Stomach smooth muscle (tissue), 2 donors: ENCODE measurements at regions not wholly inside any gene's neighbourhood (a gene's known extent, or its start where the extent isn't known, plus 50 kb on each side); places are given as distances from the start of the nearest gene placed in this dataset.

Source experiments
- H3K27ac ChIP-seq: one replicate; pipeline ENCODE4 v1.7.0; 2013; ENCODE audit warnings: mild to moderate bottlenecking, low read length, inconsistent platforms
- H3K27me3 ChIP-seq, 2 donors: one replicate each; pipeline ENCODE4 v1.7.0; 2013; ENCODE audit warnings: low read length in 2 of 2; ENCODE audit not compliant: insufficient read depth in 2 of 2, control insufficient read depth in 1 of 2
- H3K36me3 ChIP-seq, 2 donors: one replicate each; pipeline ENCODE4 v1.7.0; 2013; ENCODE audit warnings: low read length in 2 of 2; ENCODE audit not compliant: control insufficient read depth in 2 of 2, insufficient read depth in 2 of 2
- H3K4me1 ChIP-seq: one replicate; pipeline ENCODE4 v1.7.0; 2013; ENCODE audit warnings: low read length; ENCODE audit not compliant: control insufficient read depth, insufficient read depth
- H3K4me3 ChIP-seq, 2 donors: one replicate each; pipeline ENCODE4 v1.7.0; 2013; ENCODE audit warnings: low read length in 2 of 2
- H3K9ac ChIP-seq, 2 donors: one replicate each; pipeline ENCODE4 v1.7.0; 2013; ENCODE audit warnings: low read length in 2 of 2, mild to moderate bottlenecking in 1 of 2
- H3K9me3 ChIP-seq, 2 donors: one replicate each; pipeline ENCODE4 v1.7.0; 2013; ENCODE audit warnings: low read length in 2 of 2; ENCODE audit not compliant: control insufficient read depth in 2 of 2
- donor health status: healthy.
- donor health status: Pancreatic carcinoma.

DNA sequence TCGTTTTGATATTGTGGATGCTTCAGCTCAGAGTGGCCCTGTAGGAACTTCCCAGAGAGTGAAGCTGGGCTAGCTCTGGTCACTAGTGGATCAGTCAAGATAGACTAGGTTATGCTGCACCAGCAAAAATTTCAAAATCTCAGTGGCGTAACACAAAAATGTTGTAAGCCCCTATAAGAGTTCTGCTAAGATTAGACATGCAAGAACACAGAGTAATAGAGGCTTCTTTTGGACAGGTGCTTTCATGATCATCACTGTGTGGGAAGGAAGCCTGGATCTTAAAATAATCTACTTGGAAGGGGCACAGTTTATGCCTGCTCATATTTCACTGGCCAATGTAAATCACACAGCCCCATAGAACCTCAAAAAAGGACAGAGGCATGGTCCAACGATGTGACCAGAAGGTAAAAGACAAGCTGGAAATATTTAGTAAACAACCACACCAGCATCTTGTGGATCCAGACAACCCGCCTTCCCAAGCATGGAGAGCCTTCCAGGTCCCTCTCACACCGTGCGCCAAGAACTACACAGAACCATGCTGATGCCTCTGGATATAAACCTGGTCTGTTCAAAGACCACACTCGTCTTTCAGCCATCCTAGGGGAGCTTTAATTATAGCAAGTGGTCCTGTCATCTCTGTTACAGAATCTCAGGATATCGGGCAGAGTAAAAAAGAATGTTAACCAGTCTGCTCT is 554.3 kb downstream of the EPHB1 start:
- H3K9me3 ChIP-seq, result no peaks in the 10 kb centered on the region
- no peak overlapping the region for H3K27ac ChIP-seq
- no peak overlapping the region for H3K9ac ChIP-seq
- H3K36me3 ChIP-seq, result no peaks in the 10 kb centered on the region
- no peak overlapping the region for H3K4me3 ChIP-seq
- H3K4me1 ChIP-seq, result no peaks in the 10 kb centered on the region
- H3K27me3 ChIP-seq, result peaks cover 0 to 2% of the 10 kb centered on the region in 2 donors

DNA sequence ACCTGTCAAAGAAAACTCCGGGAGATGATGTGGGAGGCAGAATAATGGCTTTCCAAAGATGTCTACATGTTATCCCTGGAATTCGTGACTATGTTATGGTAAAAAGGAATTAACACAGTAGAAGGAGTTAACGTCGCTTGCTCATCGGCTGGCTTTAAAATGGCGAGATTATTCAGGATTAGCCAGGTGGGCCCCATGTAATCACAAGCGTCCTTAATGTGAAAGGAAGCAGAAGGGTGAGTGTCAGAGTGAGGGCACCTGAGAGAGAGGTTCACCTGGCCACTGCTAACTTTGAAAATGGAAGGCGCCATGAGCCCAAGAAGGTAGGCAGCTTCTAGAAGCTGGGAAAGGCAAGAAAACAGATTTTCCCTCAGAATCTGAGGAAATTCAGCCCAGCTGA is 557.2 kb downstream of the EPHB1 start:
- Histone ChIP-seq H3K4me3 (no peak overlapping the region), H3K27ac (no peak overlapping the region), H3K9ac (no peak overlapping the region), H3K4me1 (no peaks in the 10 kb centered on the region), H3K36me3 (no peaks in the 10 kb centered on the region), H3K9me3 (no peaks in the 10 kb centered on the region), H3K27me3 (peaks cover 0 to 2% of the 10 kb centered on the region in 2 donors)

GRCh38 chr3:135362889-135363288 is 567.8 kb downstream of the EPHB1 start:
- Histone ChIP-seq H3K9ac (no peak overlapping the region), H3K27ac (no peak overlapping the region), H3K9me3 (no peaks in the 10 kb centered on the region), H3K4me1 (no peaks in the 10 kb centered on the region), H3K4me3 (no peak overlapping the region), H3K27me3 (no peaks in the 10 kb centered on the region), H3K36me3 (no peaks in the 10 kb centered on the region)

DNA sequence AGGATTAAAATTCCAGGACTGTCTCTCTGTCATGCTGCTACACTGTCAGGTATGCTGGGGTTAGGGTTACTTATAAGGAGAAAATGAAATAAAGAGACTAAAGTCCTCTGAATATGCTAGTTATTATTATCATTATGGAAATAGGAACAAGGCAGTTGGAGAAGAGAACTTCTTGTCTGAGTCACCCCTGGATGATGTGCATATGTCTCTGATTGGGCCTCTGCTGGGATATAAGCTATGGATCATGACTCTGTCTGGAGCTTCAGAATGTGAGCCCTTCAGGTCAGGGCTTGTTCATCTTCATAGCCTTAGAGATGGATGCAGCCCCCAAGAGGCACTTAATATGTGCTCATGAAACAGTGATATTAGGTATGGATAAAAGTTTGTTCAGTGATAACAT is 569.6 kb downstream of the EPHB1 start:
- no peaks in the 10 kb centered on the region for H3K36me3 ChIP-seq
- no peak overlapping the region for H3K27ac ChIP-seq
- H3K4me1 ChIP-seq, result no peaks in the 10 kb centered on the region
- H3K9ac ChIP-seq, result no peak overlapping the region
- H3K9me3 ChIP-seq, result no peaks in the 10 kb centered on the region
- no peak overlapping the region for H3K4me3 ChIP-seq
- H3K27me3 ChIP-seq, result no peaks in the 10 kb centered on the region

DNA sequence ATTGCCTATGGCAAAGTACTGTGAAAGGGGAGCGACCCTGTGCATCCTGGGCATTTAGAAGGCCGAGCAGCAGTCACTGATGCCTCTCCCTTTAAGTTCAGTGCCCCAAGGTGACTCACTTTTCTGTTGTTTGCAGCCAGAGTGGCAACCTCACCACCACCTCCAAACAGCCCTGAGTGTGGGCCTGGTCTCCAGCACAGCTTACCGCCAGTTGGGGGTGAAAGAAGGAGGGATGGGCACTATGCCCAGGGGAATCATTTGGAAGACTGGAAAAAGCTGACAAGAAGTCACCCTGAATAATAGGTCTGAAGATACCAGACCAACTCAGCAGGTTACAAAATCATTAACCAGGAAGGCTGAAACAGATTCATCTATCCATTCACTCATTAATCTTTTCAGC is 571.8 kb downstream of the EPHB1 start:
- H3K4me3 ChIP-seq, result no peak overlapping the region
- no peak overlapping the region for H3K9ac ChIP-seq
- no peaks in the 10 kb centered on the region for H3K36me3 ChIP-seq
- no peaks in the 10 kb centered on the region for H3K27me3 ChIP-seq
- no peak overlapping the region for H3K27ac ChIP-seq
- no peaks in the 10 kb centered on the region for H3K4me1 ChIP-seq
- H3K9me3 ChIP-seq, result no peaks in the 10 kb centered on the region

DNA sequence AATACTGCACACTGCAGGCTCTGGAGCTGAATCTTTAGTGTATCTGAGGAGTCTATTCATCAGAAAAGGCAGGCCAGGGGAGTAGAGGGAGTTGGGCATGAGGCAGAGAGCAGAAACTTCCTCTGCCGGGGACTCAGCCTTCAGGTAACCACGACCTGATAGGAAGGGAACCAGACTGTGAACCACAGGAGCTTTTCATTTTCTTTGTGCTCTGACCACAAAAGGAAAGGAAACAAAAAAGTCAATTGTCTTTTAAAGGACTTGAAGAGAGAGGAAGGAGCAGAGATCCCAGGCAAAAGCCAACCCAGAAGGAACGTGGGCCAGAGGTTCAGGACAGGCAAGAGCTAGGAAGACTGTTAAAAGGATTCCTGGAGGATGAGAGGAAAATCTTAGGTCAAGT is 573.3 kb downstream of the EPHB1 start:
- Histone ChIP-seq H3K27me3 (no peaks in the 10 kb centered on the region), H3K4me1 (no peaks in the 10 kb centered on the region), H3K9me3 (peaks cover 0 to under 1% of the 10 kb centered on the region in 2 donors), H3K27ac (no peak overlapping the region), H3K4me3 (no peak overlapping the region), H3K36me3 (no peaks in the 10 kb centered on the region), H3K9ac (no peak overlapping the region)

DNA sequence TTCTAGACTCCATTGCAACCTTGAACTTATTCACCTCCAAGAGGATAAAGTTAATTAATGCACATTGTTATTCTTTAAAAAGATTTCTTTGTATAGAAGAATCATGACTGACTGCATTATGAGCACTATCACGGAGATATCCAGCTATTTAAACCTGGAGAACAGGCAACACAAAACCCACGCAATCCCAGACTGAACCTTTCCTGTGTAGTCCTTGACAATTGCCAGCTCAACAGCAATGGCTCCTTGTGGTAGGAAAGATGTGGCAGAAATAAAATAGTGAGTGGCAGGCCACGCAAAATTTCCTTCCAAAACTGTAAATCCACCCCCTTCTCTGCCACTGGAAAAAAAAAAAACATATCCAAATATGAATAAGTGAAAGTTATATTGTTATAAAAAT is 573.7 kb downstream of the EPHB1 start:
- peaks cover 0 to 2% of the 10 kb centered on the region in 2 donors for H3K9me3 ChIP-seq

GRCh38 chr3:135374571-135374970 is 579.5 kb downstream of the EPHB1 start:
- Histone ChIP-seq H3K4me1 (no peaks in the 10 kb centered on the region), H3K27me3 (no peaks in the 10 kb centered on the region), H3K4me3 (no peak overlapping the region), H3K9me3 (peaks cover 0 to 2% of the 10 kb centered on the region in 2 donors), H3K36me3 (no peaks in the 10 kb centered on the region), H3K9ac (no peak overlapping the region), H3K27ac (no peak overlapping the region)

More for the DNA sequence above, 573.7 kb downstream of the EPHB1 start:
- Histone ChIP-seq H3K27ac (no peak overlapping the region), H3K4me1 (no peaks in the 10 kb centered on the region), H3K27me3 (no peaks in the 10 kb centered on the region), H3K9ac (no peak overlapping the region), H3K36me3 (no peaks in the 10 kb centered on the region), H3K4me3 (no peak overlapping the region)

- H3K4me3 ChIP-seq, result no peak overlapping the region
- H3K9me3 ChIP-seq, result no peaks in the 10 kb centered on the region
- H3K36me3 ChIP-seq, result no peaks in the 10 kb centered on the region
- no peaks in the 10 kb centered on the region for H3K4me1 ChIP-seq
- H3K9ac ChIP-seq, result no peak overlapping the region
- H3K27me3 ChIP-seq, result no peaks in the 10 kb centered on the region
- H3K27ac ChIP-seq, result no peak overlapping the region
Observed at GRCh38 chr3:135382188-135382587, 583.3 kb upstream of the PPP2R3A start.

DNA sequence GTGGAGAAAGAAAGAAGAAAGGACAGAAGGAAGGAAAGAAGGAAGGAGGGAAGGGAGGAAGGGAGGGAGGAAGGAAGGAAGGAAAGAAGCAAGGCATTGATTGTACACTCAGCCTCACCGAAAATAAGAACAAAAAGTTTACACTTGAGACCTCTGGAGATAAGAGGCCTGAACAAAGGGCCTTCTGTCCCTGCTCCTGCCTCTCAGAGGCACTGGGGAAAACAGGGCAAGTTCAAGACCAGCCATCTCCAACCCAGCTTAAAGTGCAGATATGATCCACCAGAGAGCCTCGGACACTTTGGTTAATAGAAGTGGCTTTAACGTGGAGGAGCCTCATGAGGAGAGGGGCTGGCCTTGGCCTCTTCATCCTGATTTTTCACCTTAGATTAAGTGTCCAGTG is 582.9 kb upstream of the PPP2R3A start:
- Histone ChIP-seq H3K4me3 (no peak overlapping the region), H3K27me3 (no peaks in the 10 kb centered on the region), H3K9ac (no peak overlapping the region), H3K36me3 (no peaks in the 10 kb centered on the region), H3K27ac (no peak overlapping the region), H3K9me3 (no peaks in the 10 kb centered on the region), H3K4me1 (no peaks in the 10 kb centered on the region)

DNA sequence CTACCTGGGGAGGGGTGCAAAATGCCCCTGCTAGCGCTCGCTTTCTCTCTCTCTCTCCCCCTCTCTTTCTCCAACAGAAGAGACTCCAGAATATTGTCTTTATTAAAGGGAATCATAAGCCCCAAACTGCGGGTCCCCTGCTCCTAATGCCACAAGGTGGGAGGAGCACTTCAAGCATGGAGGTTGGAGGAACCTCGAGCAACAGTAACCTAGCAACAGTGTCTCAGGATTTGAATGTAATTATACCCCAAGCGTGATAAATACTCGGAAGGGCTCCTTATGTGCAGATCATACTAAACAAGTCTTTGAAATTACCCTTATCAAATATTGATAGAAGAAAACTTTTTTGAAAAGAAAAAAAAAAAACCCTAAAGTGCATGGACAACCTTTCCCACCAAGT is 582.2 kb upstream of the PPP2R3A start:
- Histone ChIP-seq H3K9ac (no peak overlapping the region), H3K27me3 (no peaks in the 10 kb centered on the region), H3K9me3 (no peaks in the 10 kb centered on the region), H3K4me3 (no peak overlapping the region), H3K27ac (no peak overlapping the region), H3K4me1 (no peaks in the 10 kb centered on the region), H3K36me3 (no peaks in the 10 kb centered on the region)
